NB4 (cell line): ENCODE measurements at regions not wholly inside any gene's neighbourhood (a gene's known extent, or its start where the extent isn't known, plus 50 kb on each side); places are given as distances from the start of the nearest gene placed in this dataset.

Experiments
- MYC ChIP-seq: IDR thresholded peaks from 2 replicates; pipeline ENCODE4 v1.6.1; 2011; ENCODE audit warnings: low read depth, low read length
- POLR2A ChIP-seq: IDR thresholded peaks from 2 replicates; pipeline ENCODE4 v1.6.1; 2011; ENCODE audit warnings: mild to moderate bottlenecking; ENCODE audit not compliant: insufficient read length; ENCODE audit errors: extremely low read depth
- TF ChIP-seq, protein P1 (sequence below): IDR thresholded peaks from one replicate; pipeline ENCODE4 v1.5.1; 2012; ENCODE audit warnings: low read depth, low read length

DNA sequence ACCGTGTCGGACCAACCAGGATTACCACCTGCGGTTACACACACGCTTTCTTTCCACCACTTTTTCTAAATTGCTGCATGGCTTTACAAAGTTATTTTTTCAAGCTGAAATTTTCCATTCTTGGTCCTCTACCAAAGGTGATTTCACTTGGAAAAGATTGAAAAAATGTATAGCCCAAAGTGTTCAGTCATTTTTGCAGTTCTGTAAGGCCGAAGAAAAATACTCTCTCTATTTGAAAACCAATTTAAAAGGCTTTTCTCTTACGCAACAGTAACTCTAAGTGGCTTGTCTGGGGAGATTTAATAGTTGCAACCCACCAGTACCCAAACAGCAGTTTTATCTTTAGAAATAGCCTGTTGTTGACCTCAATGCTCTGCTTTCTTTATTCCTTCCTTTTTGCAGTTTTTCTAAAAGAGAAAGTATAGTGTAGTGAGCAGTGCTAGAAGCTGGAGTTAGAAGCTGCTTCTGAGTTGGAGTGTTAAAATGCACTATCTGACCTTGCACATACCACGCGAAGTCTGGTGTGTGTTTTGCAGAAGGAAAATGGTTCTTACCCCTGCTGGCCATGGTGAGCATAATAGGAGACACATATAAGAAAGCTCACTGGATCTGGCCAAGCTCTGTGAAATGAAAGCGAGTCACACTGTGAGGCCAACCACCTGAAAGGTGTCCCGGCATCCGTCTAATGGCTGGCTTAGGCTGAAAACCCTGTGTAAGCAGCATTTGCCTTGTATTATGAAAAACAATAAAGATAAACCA lies 201.0 kb upstream of the ADRA1D start:
- TF ChIP-seq POLR2A (no peak), MYC (no peak)
- TF ChIP-seq, protein P1, sequence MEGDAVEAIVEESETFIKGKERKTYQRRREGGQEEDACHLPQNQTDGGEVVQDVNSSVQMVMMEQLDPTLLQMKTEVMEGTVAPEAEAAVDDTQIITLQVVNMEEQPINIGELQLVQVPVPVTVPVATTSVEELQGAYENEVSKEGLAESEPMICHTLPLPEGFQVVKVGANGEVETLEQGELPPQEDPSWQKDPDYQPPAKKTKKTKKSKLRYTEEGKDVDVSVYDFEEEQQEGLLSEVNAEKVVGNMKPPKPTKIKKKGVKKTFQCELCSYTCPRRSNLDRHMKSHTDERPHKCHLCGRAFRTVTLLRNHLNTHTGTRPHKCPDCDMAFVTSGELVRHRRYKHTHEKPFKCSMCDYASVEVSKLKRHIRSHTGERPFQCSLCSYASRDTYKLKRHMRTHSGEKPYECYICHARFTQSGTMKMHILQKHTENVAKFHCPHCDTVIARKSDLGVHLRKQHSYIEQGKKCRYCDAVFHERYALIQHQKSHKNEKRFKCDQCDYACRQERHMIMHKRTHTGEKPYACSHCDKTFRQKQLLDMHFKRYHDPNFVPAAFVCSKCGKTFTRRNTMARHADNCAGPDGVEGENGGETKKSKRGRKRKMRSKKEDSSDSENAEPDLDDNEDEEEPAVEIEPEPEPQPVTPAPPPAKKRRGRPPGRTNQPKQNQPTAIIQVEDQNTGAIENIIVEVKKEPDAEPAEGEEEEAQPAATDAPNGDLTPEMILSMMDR, result no peak
